OCI-LY7 (cell line): ENCODE measurements at regions not wholly inside any gene's neighbourhood (a gene's known extent, or its start where the extent isn't known, plus 50 kb on each side); places are given as distances from the start of the nearest gene placed in this dataset.

Source experiments
- CTCF ChIP-seq: fragments of 200-600 bp; sonication (generic); conservative IDR thresholded peaks from 2 replicates; pipeline ENCODE4 v1.5.1; 2014; ENCODE audit warnings: mild to moderate bottlenecking, antibody characterized with exemption, low read length, moderate library complexity, mixed read lengths
- EZH2phosphoT487 ChIP-seq: fragments of 200-600 bp; sonication (generic); IDR thresholded peaks from 2 replicates; pipeline ENCODE4 v1.6.1; 2018; ENCODE audit warnings: low read depth, borderline replicate concordance, mild to moderate bottlenecking, mixed run types, antibody characterized with exemption, low read length, moderate library complexity, mixed read lengths

- TF ChIP-seq CTCF (no peak), EZH2phosphoT487 (no peak)
Measured at GRCh38 chr17:34755371-34755770, 176.0 kb downstream of the TMEM132E start.
